DMS153 (cell line): ENCODE measurements at regions not wholly inside any gene's neighbourhood (a gene's known extent, or its start where the extent isn't known, plus 50 kb on each side); places are given as distances from the start of the nearest gene placed in this dataset.

ENCODE experiments used
- DNase-seq: peaks from one replicate; lab custom pipeline; 2025; lab: John Stamatoyannopoulos, UW

DNA sequence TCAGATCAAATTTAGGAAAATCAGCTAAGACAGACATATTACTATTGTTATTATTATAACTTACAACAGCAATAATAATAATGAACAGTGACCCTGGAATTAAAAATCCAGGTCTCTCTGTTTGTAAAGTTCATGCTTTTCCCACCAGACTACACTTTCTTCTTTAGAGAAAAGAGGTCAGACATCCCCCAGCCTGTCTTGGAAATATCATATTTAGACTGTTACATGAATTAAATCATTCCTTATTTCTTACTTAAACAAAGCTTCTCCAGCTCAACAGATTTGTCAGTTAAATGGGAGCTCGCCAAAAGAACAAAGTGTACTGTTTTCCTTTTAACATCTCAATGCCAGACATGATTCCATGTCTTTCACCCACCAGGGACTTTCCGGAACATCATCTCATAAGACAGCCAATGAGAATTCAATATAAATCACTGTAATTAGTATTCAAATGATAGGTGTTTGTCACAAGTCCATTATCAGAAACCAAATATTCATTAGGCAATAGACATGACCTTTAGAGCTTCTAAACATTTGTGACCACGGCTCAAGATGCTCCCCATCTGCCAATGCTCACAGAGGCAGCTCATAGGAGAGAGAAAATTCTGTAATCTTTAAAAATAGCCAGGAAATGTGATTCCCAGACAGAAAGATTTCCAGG is 351.9 kb downstream of the ENC1 start:
- DNase-seq: no peak

DNA sequence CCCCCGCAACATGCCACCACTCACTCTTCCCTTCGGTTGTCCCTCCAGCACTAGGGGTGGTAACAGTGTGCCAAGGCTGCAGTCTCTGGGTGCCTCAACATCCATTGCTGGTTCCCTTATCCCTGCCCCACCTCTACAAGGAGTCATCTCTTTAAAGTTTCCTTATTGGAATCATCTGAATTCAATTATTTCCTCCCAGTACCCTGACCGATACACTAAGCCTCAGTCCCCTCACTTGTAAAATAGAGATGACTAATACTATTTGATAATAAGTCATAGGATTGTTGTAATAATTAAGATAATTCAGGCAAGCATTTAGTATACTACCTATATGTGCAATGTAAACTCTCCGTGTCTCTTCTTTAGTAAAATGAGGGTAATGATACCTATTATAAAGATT is 352.5 kb downstream of the ENC1 start:
- DNase-seq: no peak

DNA sequence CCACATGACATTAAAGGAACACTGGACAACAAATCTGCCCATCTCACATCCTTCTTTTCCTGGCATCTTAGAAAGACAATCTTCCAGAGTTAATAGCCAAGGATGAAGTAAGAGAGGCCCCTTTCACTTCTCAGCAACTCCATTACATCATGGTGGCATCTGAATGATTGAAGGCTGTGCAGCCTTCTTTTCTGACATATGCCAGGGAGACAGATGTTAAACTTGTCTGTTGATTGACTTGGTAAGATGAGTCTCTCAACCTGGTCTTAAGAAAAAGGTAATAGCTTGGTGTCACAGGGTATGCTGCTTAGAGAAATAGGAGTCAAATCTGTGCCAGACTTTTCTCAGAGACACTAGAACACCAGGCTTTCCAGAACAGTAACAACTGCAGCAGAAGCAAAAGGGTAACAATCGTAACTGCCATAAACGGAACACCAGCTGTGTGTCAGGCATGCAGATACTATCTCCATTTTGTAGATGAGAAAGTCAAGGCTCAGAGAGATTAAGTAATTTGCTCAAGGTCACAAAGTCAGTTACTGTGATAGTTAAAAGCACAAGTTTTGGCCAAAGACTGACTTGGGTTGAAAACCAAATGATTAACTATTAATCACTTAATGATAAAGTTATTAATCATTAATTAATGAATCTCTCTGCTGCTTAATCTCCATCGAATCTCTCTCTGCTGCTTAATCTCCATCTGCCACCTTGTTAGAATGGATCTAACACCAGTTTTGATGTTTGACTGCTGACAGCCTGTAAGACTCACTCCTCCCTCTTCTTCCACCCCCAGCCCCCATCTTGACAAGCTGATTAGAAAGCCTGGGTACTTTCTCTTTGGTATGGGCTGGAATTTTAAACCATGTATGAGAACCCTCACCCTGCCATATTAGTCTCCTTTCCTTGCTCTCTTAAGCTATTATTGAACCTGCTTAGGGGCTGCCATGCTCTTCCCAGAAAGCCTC is 353.5 kb downstream of the ENC1 start:
- DNase-seq: no peak

DNA sequence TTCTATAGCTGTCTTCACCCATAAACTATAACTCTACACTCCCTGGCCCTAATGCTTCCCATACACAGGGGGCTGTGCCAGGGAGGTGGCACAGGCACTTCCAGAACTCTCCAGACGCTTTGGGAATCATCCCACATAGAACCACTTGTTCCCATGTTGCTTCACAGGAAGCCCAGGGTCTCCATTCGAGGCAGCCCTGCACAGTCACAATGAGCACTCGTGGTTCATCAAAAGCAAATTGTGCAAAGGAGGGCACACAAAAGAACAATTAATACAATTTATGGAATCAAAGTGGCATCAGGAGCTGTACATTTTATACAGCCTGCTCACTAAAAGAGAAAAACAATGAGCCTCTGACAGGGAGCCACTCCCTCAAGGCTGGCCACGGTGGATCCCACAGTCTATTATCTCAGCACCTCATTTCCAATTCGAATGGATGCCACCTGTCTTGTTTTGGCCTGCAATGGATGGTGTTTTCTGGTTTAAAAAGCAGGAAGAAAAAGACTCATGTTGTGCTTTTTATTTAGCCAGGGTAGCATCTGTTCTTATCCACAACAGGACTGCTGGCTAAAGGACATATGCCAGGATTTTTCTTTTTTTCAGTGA is 354.8 kb downstream of the ENC1 start:
- DNase-seq: no peak

DNA sequence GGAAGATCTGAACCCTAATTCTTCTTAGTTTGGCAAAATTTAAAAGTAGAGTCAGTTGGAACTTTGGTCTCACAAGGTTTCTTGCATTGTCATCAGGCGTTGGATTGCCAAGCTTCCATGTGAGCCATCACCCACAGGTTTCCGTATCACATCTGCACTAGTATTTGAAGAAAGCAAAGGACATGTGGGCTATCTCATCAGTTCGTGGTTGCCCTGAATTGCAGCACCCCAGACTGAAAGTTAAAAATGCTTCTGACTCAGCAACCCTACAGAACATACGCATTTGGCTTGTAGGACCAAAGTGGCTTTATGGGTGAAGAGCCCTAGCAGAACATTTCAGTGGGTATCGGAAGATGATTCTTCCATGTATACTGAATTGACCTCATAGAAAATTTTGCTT is 358.0 kb downstream of the ENC1 start:
- DNase-seq: no peak

DNA sequence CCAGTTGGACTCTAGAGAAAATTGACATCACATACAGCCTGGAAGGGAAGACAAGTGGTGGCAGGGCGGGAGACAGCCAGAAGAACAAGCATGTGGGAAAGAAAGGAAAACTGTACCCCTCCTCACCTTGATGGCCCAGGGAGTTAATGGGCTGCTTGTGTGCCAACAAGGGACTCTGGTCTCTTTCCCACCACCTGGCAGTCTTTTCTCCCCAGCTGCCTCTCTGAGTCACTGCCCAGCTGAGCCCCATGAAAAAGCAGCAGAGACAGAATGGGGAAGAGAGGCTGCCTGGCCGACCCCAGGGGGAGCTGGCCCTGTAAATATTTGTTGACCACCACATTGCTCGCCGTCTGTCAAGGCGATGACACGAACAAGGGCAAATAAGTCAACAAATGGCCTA is 359.4 kb downstream of the ENC1 start:
- no peak for DNase-seq

DNA sequence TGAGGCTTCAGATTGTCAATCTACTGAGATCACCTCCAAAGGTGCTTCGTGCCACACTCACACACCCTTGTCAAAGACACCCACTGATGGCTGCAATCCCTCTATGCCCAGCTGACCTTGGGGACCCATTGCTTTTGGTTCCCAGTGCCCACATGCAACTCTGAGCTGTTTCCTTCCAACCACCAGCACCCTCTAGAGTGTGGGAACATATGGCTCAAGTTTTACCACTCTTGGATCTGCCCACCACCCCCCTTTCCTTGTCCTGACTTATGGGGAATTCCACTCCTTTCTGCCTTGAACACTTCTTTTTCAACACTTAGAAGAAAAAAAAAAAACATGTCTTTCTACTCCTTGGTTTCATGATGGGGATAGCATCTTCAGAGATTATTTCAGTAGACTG is 360.2 kb downstream of the ENC1 start:
- DNase-seq: no peak

DNA sequence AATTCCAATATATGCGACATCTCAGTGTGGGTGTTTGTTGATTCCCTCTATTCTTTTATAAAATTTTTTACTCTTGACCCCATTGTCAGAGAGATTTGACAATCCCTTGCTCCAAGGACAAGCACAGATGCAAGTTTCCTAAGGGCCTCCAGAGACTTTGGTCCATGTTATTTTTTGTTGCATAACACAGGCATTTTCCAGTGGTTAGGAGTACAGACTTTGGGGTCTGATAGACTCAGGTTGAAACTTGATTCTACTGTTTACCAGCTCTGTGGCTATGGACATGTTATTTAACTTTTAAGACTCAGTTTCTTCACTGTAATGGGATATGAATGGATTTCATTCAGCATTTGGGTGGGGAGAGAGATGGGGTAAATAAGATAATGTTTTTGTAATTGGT is 361.3 kb downstream of the ENC1 start:
- no peak for DNase-seq

DNA sequence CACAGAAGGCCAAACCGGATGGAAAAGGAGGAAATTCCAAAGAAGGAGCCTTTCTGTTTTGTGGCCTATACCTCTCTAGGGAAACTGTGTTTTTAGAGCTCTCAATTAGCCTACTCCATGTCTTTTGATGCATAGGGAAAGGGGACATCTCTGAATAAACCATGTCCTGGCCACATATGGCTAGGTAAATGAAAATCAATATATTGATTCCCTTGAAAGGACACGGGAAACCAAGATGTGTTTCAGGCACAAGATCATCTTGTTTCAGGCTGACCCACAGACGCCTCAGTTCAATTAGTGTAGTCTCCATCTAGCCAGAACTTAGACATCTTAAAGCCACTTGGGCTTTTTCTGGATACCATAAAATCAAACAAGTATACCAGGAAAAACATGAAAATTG is 363.1 kb downstream of the ENC1 start:
- no peak for DNase-seq

DNA sequence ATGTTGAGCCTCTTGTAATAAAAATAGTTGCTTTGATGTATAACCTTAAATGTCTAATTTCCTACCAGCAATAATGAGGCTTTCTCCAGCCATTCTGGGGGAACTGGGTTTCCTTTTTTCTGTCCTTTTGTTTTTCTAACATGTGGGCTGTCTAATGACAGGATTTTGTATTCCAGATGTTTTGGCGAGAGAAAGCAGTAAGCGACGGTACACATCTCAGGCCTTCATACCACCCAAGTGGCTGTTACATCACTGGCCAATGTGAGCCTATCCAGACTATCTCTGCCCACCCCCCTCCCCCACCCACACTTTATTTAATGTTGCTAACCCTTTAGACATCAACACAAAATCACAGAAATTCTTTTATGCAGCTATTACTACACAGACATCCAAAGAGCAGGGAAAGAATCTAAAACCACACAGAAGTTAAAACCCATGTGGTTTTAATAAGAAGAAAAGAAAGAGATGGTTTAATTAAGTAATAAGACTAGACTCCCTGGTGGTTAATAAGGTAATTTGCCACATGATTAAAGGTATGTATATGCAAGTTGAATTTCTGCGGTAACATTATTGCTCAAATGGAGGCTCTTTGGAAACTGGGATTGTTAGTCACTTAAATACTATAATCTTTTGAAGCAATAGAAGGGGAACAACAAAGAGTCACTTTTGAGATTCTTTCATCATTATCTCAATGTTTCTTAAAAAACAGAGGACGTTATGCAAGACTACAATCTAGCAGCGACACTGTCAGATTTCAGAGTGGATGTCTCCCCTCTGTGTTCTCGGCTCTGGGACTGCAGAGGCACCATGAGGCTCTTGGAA is 365.1 kb downstream of the ENC1 start:
- DNase-seq: no peak

DNA sequence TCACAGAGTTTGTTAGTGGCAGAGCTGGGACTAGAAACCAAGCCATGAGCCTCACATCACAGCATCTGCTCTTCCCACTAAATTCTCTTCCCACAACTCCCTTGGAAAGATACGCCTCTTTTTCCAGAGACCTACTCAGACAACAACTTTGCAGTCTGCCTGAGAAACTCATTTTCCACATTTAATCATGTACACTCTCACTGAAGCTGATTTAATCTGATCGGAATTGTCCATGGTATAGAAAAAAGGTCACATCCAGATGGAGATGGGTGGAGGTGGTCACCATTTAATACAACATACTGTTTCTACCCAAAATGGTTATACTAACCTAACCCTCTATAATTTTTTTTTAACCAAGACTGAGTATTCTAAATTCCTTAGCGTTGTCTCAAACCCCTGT is 366.2 kb downstream of the ENC1 start:
- DNase-seq: no peak

DNA sequence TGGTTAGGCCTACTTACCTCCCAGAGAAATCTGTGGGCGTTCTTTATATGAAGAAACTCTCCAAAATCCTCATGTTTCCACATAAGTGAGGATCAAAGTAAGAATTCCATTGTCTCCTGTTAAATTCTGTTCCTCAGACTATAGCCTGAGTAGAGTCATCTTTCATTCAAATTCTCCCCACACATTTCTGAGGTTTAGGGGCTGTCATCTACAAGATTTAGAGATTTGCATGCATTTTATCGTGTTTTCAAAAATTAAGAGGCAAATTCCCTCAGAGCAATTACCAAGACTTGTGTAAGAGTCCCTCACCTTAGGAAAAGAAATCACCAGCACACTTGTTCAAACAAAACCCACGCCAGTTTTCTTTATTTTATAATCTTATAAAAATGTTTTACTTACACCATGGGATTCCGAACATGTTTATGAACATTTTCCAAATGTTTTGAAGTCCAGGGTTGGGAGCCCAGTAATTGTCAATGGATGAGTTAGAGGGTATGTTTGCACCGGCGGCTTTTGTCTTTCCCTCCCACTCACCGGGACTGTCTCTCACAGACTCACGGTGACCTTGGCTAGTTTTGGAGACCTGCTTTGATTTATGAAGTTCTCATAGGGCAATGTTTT is 367.6 kb downstream of the ENC1 start:
- no peak for DNase-seq

DNA sequence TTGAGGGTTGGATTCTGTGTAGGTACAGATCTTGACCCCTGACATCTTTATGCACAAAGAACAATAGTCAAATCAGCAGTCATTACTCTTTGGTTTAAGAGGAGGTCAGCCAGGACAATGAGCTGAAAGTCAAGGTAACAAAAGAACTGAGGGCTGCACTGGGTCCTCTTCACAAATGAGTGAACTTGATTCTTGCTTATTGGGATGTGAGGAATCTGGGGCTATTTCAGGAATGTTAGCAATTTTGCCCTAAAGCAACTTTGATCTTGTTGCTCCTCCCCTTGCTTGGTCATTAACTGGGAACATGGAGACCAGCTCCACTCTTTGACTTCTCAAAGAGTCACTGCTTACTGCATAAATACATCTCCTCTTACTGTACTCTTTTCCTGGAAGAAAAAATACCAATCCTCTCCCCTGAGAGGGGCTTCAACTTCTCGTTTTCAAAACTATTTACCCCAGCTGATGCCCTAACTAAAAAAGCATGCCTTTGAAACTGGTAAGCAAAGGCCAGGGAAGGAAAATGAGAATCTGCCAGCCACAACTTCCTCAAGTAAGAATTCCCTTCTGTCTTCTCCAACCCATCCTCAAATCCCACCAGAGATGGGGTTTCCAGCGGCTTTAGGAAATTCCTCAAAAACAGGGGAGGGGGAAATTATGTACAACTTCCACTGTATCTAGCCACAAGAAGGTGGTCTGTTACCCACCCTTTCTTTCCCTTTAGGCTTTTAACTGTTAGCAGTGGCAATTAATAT is 368.3 kb downstream of the ENC1 start:
- DNase-seq: no peak

DNA sequence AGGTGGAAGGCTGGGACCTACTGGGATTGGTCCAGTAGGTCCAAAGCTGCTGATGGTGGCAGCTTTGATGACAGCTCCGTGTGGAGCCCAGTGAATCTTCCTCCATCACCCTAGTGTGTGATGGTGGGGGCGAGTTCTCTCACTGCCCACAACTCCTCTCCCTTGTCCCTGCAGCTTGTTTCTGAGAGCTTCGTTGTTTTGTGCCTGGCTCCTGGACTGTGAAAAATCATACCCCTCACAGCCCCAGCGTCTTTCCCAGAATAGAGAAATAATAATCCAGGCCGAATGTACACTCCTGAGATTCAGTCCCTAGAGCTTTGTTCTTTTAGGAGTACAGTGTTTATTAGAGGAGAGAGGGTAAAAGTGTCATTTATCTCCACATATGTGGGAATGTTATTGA is 372.2 kb downstream of the ENC1 start:
- DNase-seq: no peak

DNA sequence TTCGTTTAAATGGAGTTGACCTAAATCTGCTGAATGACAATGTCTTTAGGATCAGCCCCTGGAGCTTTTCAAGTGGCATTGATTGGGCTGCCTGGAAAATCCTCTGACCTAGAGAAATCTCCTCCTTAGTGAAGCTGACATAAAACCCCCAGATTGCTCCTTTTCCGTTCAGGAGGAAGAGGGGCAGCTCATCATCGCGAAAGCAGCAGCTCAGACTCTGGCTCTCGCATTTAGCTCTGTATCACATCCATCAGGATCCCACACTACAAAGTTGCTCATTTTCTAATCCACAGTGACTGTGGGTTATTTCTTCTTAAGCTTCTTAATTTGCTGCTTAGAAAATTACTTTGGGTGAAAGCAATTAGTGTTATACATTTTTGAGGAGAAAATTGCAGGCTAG is 373.7 kb downstream of the ENC1 start:
- no peak for DNase-seq

DNA sequence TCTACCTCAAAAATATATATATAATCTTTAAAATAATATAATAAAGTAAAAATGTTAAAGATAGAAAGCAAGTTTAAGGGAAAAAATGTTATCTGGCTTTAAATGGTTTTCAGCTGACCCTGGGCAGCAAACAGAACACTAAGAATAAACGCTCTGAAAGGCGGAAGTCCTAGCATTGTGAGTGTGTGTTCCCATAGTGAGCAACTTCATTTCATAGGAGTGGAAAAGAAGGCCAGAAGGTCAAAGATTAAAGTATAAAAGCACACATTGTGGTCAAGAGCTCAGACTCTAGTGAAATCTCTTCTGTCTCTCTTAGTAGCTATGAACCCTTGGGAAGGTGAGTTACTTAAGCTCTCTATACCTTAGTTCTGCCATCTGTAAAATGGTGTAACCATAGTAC is 374.4 kb downstream of the ENC1 start:
- DNase-seq: no peak

DNA sequence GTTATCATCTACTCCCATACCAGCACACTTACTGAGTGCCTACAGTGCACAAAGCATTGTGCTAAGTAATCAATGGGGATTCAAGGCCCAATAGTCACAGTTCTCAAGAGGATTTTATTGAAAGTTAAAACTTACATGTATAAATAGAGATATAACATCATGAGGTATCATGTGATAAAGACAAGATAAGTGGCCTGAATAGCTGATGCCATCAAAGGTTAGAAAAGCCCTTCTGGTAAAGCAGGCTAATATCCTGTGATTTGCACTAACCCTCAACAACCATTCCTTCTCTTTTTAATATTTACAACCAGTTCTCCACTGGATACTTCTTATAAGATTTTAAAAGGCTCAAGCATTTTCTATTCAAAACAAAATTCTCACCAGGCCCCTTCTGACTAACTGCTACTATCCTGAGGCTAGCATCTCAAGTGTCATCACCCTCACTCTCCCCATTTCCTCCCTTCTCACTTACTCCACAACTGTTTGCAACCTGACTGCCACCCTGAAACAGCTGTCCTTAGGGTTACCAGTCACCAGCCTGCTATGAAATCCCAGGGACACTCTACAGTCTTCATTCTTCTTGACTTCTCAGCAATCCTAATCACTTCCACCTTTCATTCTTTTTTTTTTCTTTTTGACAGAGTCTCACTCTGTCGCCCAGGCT is 377.9 kb downstream of the ENC1 start:
- DNase-seq: no peak

DNA sequence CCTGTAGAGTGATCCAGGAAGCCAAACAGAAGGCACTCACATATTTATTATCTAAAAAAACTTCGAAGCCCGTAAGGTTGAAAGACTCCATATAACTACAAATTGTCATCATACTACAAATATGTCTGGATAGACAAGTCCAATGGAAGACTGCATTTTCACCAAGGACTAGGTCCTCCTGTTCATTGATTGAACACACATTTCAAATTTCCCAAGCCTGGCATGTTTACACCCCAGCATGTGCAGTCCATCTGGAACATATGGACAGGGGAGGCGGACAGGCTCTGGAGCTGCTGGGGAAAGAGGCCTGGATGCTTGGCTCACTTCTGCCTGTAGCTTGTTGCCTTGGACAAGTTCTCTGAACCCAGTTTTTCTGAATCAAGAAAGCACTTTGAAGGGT is 378.7 kb downstream of the ENC1 start:
- DNase-seq: no peak

DNA sequence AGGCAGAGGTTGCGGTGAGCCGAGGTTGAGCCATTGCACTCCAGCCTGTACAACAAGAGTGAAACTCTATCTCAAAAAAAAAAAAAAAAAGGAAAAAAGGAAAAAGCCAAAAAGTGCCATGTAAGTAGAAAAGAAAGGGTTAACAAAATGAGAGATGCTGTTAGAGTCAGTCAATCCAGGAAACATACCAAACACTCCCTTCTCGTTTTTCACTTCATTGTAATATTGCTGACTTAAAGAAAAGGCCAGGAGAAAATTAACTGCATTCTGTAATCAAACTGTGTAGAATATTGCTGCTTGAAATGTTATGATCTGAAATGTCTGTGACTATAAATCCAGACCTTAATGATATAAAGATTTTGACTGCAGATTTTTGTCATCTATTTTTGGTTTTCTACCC is 379.1 kb downstream of the ENC1 start:
- no peak for DNase-seq

DNA sequence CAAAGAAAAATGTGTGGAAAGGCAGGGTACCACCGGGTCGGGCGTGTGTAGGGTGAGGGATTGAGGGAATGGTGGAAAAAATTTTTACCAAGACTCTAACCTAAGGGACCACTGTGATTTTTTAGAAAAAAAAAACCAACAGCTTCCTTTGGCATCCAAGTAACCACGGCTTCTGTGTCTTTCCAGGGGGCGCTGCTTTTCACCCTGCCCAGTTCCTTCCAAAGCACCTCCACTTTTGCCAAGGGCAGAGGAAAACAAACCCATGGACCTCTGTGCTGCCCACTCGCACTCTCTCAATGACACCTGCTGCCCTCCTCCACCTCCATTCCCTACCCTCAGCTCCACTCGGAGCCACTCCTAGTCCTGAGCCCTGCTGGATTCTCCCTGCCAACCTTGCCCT is 381.0 kb downstream of the ENC1 start:
- no peak for DNase-seq

DNA sequence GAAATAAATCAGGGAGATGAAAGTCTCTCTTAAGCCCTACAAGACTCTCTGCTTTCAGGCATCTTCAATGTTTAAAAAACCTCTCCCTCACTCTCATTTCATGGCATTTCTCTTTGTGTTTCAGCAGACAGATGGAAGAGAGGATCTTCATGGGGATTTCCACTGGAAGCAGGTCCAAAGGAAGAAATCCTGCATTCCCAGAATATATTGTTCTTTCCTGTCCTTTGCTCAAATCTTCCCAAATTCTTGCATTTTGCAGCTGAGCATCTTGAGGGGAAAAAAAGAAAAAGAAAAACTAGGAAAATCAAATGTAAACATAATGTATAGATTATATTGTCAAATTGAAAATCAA is 382.2 kb downstream of the ENC1 start:
- no peak for DNase-seq
